CD4-positive, CD25-positive, alpha-beta regulatory T cell (primary cell): ENCODE measurements at regions not wholly inside any gene's neighbourhood (a gene's known extent, or its start where the extent isn't known, plus 50 kb on each side); places are given as distances from the start of the nearest gene placed in this dataset.

ENCODE experiments used
- ATAC-seq, 2 donors: fragments of 150-1000 bp; cut with Tn5 transposase; one replicate each; pipeline ENCODE4 v1.10.0; 2021; ENCODE audit warnings: low read depth in 2 of 2, moderate number of reproducible peaks in 2 of 2, moderate library complexity in 1 of 2
- DNase-seq, 3 donors: peaks; one replicate each; pipeline versions ENCODE4 v3.0.0 to v3.0.0-alpha.2; 2012 to 2022; ENCODE audit warnings: mixed read lengths in 1 of 3
- H3K27ac ChIP-seq: one replicate; pipeline ENCODE4 v1.7.0; 2013; ENCODE audit warnings: mild to moderate bottlenecking, low read length; ENCODE audit not compliant: insufficient read depth, poor library complexity, severe bottlenecking
- H3K27me3 ChIP-seq: one replicate; pipeline ENCODE4 v1.7.0; 2013; ENCODE audit warnings: low read length; ENCODE audit not compliant: control insufficient read depth, insufficient read depth
- H3K36me3 ChIP-seq: one replicate; pipeline ENCODE4 v1.7.0; 2013; ENCODE audit warnings: mild to moderate bottlenecking, low read length, moderate library complexity; ENCODE audit not compliant: control insufficient read depth, insufficient read depth
- H3K4me1 ChIP-seq: 2 replicates; pipeline ENCODE4 v1.7.0; 2013; ENCODE audit warnings: mild to moderate bottlenecking, low read length; ENCODE audit not compliant: insufficient read depth, control insufficient read depth, poor library complexity, severe bottlenecking
- H3K4me3 ChIP-seq: one replicate; pipeline ENCODE4 v1.7.0; 2013; ENCODE audit warnings: low read depth, mild to moderate bottlenecking, low read length, moderate library complexity
- H3K9me3 ChIP-seq, 2 experiments: 1 replicate in 1 of 2; 2 replicates in 1 of 2; pipeline ENCODE4 v1.7.0; 2013; ENCODE audit warnings: low read length in 2 of 2, mild to moderate bottlenecking in 1 of 2, moderate library complexity in 1 of 2; ENCODE audit not compliant: control insufficient read depth in 2 of 2
- H3K27ac Mint-ChIP-seq, 3 donors: one replicate each; pipeline ENCODE4 v1.8.0; 2020 to 2022; ENCODE audit warnings: mild to moderate bottlenecking in 3 of 3, mixed read lengths in 3 of 3, moderate library complexity in 2 of 3
- H3K27me3 Mint-ChIP-seq: one replicate; pipeline ENCODE4 v1.8.0; 2022; ENCODE audit warnings: mild to moderate bottlenecking, mixed read lengths
- H3K36me3 Mint-ChIP-seq: one replicate; pipeline ENCODE4 v1.8.0; 2020; ENCODE audit warnings: mixed read lengths
- H3K4me1 Mint-ChIP-seq, 4 donors: one replicate each; pipeline ENCODE4 v1.8.0; 2020 to 2022; ENCODE audit warnings: mixed read lengths in 4 of 4, mild to moderate bottlenecking in 1 of 4
- H3K4me3 Mint-ChIP-seq, 4 donors: one replicate each; pipeline ENCODE4 v1.8.0; 2020 to 2022; ENCODE audit warnings: mild to moderate bottlenecking in 4 of 4, mixed read lengths in 4 of 4, moderate library complexity in 3 of 4
- H3K9me3 Mint-ChIP-seq, 7 donors: one replicate each; pipeline ENCODE4 v1.8.0; 2020 to 2022; ENCODE audit warnings: mixed read lengths in 7 of 7, mild to moderate bottlenecking in 3 of 7, moderate library complexity in 2 of 7

DNA sequence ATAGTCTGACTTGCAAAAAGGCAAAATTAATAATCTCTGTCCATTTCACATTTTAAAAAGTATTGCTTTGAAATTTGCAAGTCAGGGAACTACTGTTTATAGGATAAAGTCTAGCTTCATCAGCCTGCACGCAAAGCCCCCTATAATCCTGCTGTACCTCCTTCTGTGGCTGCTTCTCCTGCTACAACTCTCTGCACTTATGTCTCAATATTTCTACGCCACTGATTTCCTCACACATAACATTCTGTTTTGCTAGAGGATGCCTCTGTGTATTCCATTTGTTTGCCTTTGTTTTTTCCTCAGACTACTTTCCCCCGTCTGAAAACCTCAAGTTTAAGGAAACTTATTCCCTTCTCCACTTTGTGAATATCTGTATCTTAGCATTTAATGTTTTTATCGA, 389.9 kb downstream of the RFC3 start:
- no peak overlapping the region for H3K4me3 Mint-ChIP-seq

DNA sequence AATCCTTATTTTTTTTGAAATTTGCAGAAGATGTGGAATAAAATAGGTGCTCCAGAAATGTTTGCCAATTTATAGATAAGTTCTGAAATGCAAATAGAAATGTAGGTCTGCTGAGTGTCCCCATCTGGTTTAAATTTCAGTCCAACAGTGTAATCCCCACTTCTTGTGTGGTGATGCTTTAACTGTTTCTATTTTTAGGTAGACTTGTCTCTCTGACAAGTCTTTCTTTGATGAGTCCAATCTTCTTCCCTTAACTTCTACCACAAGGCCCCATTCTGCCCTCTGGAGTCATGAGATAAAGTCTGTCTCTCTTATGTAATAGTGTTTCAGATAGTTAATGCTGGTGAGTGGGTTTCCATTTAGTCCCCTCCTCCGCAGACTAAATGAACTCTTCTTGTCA, 390.4 kb downstream of the RFC3 start:
- H3K36me3 Mint-ChIP-seq: no peaks in the 10 kb centered on the region
- DNase-seq: no peak
- H3K9me3 Mint-ChIP-seq: peaks cover 0 to 6% (median 0%) of the 10 kb centered on the region in 7 donors
- no peaks in the 10 kb centered on the region for H3K27me3 ChIP-seq
- H3K4me1 Mint-ChIP-seq: no peaks in the 10 kb centered on the region
- no peaks in the 10 kb centered on the region for H3K9me3 ChIP-seq
- H3K36me3 ChIP-seq: no peaks in the 10 kb centered on the region
- H3K27ac ChIP-seq: no peak overlapping the region
- no peaks in the 10 kb centered on the region for H3K27me3 Mint-ChIP-seq
- no peak overlapping the region for H3K4me3 ChIP-seq
- ATAC-seq: no peak
- H3K27ac Mint-ChIP-seq: no peak overlapping the region
- H3K4me3 Mint-ChIP-seq: no peak overlapping the region
- no peaks in the 10 kb centered on the region for H3K4me1 ChIP-seq

More for the DNA sequence above, 389.9 kb downstream of the RFC3 start:
- Histone ChIP-seq H3K4me3 (no peak overlapping the region), H3K36me3 (no peaks in the 10 kb centered on the region), H3K4me1 (no peaks in the 10 kb centered on the region), H3K27me3 (no peaks in the 10 kb centered on the region), H3K9me3 (no peaks in the 10 kb centered on the region), H3K27ac (no peak overlapping the region)
- DNase-seq (no peak), ATAC-seq (no peak)
- Mint-ChIP-seq H3K27ac (no peak overlapping the region), H3K36me3 (no peaks in the 10 kb centered on the region), H3K27me3 (no peaks in the 10 kb centered on the region), H3K9me3 (peaks cover 0 to 6% (median 0%) of the 10 kb centered on the region in 7 donors), H3K4me1 (no peaks in the 10 kb centered on the region)

DNA sequence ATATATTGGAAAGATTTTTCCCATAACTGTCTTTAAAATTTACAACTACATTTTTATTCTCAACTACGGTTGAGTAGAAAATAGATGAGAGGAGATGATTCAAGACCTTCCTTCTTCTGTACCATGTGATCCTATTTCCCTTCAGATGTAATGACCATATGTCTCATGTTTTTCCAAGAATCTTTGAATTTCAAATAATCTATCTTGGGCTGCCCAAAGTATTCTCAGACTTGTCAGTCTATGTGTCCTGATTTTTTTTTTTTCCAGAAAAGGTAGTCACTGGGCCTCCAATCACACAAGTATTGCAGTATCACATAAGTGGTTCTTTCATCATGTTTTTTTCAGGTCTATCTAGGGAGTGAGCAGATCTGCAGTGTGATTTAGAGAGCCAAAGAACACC, 392.4 kb downstream of the RFC3 start:
- H3K9me3 Mint-ChIP-seq: peaks cover 0 to 6% (median 0%) of the 10 kb centered on the region in 7 donors
- H3K27ac Mint-ChIP-seq: no peak overlapping the region
- no peak overlapping the region for H3K4me3 ChIP-seq
- no peaks in the 10 kb centered on the region for H3K4me1 ChIP-seq
- DNase-seq (no peak), ATAC-seq (no peak)
- H3K27me3 ChIP-seq: no peaks in the 10 kb centered on the region
- H3K27me3 Mint-ChIP-seq: no peaks in the 10 kb centered on the region
- H3K4me1 Mint-ChIP-seq: no peaks in the 10 kb centered on the region
- H3K27ac ChIP-seq: no peak overlapping the region
- no peaks in the 10 kb centered on the region for H3K9me3 ChIP-seq
- H3K4me3 Mint-ChIP-seq: no peak overlapping the region
- H3K36me3 ChIP-seq: no peaks in the 10 kb centered on the region
- H3K36me3 Mint-ChIP-seq: no peaks in the 10 kb centered on the region

DNA sequence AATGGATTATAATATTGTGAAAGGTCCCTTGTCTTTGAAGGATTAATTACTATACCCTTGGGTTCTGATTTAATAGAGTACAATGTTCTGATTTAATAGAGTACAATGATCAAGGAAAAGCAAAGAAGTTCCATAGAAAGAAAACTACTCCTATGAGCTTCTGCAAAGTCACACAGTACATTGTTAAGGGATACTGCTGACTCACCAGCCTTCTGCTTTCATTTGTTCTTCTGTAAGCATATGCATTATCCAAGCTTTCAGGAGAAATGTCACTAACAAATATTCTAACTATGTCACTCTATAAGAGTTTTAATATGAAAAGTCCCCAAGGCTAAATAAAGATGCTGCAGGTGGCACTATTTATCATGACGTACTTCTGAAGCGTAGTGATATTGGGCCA, 396.7 kb downstream of the RFC3 start:
- Histone ChIP-seq H3K4me3 (no peak overlapping the region), H3K9me3 (no peaks in the 10 kb centered on the region), H3K27me3 (no peaks in the 10 kb centered on the region), H3K4me1 (no peaks in the 10 kb centered on the region), H3K36me3 (no peaks in the 10 kb centered on the region), H3K27ac (no peak overlapping the region)
- DNase-seq (no peak), ATAC-seq (no peak)
- Mint-ChIP-seq H3K36me3 (no peaks in the 10 kb centered on the region), H3K9me3 (peaks cover 0 to 5% (median 0%) of the 10 kb centered on the region in 7 donors), H3K4me1 (no peaks in the 10 kb centered on the region), H3K27ac (no peak overlapping the region), H3K27me3 (no peaks in the 10 kb centered on the region), H3K4me3 (no peak overlapping the region)

DNA sequence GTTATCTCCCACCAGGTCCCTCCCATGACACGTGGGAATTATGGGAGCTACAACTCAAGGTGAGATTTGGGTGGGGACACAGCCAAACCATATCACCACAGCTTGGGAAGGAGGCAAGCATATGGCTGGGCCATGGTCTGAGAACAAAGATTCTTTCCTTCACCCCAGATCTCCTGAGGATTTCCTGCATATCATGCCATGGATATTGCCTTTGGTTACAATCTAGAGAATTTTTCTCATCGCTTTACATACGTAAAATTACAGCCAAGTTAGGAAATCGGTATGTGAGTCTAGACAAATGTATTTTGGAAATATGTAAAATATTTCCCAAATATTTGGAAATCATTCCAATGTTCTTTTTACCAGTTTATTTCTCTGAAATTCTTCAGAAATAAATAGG, 398.3 kb downstream of the RFC3 start:
- Histone ChIP-seq H3K27me3 (no peaks in the 10 kb centered on the region), H3K36me3 (no peaks in the 10 kb centered on the region), H3K4me1 (no peaks in the 10 kb centered on the region), H3K9me3 (no peaks in the 10 kb centered on the region), H3K27ac (no peak overlapping the region), H3K4me3 (no peak overlapping the region)
- ATAC-seq (no peak), DNase-seq (no peak)
- no peaks in the 10 kb centered on the region for H3K36me3 Mint-ChIP-seq
- H3K4me1 Mint-ChIP-seq: no peaks in the 10 kb centered on the region
- H3K27me3 Mint-ChIP-seq: no peaks in the 10 kb centered on the region
- no peak overlapping the region for H3K27ac Mint-ChIP-seq
- no peak overlapping the region for H3K4me3 Mint-ChIP-seq
- peaks cover 0 to 5% (median 0%) of the 10 kb centered on the region in 7 donors for H3K9me3 Mint-ChIP-seq

DNA sequence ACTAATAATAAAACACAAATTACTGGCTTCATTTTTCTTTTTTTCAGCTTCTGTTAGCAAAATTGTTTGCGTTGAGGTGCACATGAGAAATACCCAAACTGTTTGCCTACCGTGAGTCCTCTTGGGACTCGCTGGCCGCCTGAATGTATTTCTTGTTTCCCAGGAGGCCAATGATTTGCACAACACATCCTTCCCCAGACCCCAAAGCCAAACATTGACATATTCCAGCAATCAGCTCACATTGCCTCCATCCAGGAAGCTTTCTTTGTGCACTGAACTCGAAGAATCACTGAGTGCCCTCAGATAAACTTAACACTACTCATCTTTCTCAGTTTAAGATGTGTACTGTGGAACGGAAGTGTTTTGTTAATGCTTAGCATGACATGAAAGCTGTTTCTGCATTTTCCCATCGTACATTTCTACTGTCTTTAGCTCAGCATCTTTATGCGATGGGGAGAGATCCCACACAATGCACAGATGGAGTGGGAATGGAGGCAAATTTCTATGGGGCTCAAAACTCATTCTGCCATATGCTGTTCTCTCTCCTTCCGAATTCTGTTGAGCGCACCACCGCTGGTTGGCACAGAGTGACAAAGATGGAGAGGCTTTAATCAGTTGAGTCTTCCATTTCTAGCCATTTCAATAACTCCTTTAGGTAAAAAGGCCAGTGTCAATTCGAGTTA, 399.5 kb downstream of the RFC3 start:
- no peak overlapping the region for H3K4me3 ChIP-seq
- H3K27me3 Mint-ChIP-seq: no peaks in the 10 kb centered on the region
- H3K9me3 Mint-ChIP-seq: peaks cover 0 to 5% (median 0%) of the 10 kb centered on the region in 7 donors
- H3K4me3 Mint-ChIP-seq: no peak overlapping the region
- no peaks in the 10 kb centered on the region for H3K36me3 ChIP-seq
- H3K27ac Mint-ChIP-seq: no peak overlapping the region
- ATAC-seq: no peak
- no peaks in the 10 kb centered on the region for H3K4me1 ChIP-seq
- no peak for DNase-seq
- no peak overlapping the region for H3K27ac ChIP-seq
- no peaks in the 10 kb centered on the region for H3K36me3 Mint-ChIP-seq
- no peaks in the 10 kb centered on the region for H3K9me3 ChIP-seq
- no peaks in the 10 kb centered on the region for H3K4me1 Mint-ChIP-seq
- no peaks in the 10 kb centered on the region for H3K27me3 ChIP-seq

DNA sequence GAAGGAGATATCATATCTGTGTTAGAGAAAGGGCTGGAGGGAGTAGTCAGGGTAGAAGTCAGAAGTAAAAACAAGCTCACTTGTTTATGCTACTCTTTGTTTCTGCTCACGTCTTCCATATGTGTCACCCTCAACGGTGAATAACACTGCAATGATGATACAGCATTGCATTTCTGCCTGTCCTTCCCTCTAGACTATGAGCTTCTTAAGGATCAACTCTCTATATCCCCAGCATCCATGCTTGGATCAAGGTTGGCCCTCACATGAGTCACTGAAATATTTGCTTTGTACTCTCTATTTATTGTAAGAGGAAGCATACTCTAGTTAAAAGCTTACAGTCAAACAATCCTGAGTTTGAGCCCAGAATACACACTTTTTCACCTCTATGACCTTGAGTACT, 406.0 kb downstream of the RFC3 start:
- Histone ChIP-seq H3K4me3 (no peak overlapping the region), H3K36me3 (no peaks in the 10 kb centered on the region), H3K27me3 (no peaks in the 10 kb centered on the region), H3K27ac (no peak overlapping the region), H3K4me1 (no peaks in the 10 kb centered on the region), H3K9me3 (no peaks in the 10 kb centered on the region)
- Mint-ChIP-seq H3K9me3 (peaks cover 0 to 5% (median 3%) of the 10 kb centered on the region in 7 donors), H3K27me3 (no peaks in the 10 kb centered on the region), H3K4me1 (no peaks in the 10 kb centered on the region), H3K36me3 (no peaks in the 10 kb centered on the region), H3K27ac (no peak overlapping the region), H3K4me3 (no peak overlapping the region)
- ATAC-seq: no peak
- no peak for DNase-seq

DNA sequence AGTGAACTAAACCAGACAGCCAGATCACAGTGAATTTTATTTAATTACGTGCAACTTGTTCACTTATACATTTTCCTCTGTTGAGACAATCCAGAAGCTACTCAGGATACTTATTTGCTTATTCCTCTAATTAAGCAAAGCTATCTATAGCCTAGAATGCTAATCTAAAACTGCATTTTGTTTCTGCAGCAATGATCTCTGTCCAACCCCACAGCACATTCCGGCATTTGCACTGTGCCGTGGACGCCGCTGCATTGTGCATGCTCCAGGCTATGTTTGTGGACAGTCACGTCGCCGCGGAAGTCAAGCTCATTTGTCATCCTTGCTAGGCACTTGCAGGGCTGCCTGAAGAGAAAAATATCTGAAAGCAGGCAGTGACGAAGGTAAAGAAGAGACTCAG, 406.9 kb downstream of the RFC3 start:
- H3K9me3 ChIP-seq: no peaks in the 10 kb centered on the region
- Mint-ChIP-seq H3K27ac (no peak overlapping the region), H3K36me3 (no peaks in the 10 kb centered on the region), H3K9me3 (peaks cover 0 to 5% (median 3%) of the 10 kb centered on the region in 7 donors), H3K27me3 (no peaks in the 10 kb centered on the region), H3K4me1 (no peaks in the 10 kb centered on the region), H3K4me3 (no peak overlapping the region)
- no peak overlapping the region for H3K4me3 ChIP-seq
- ATAC-seq (no peak), DNase-seq (no peak)
- H3K36me3 ChIP-seq: no peaks in the 10 kb centered on the region
- no peaks in the 10 kb centered on the region for H3K4me1 ChIP-seq
- no peaks in the 10 kb centered on the region for H3K27me3 ChIP-seq
- H3K27ac ChIP-seq: no peak overlapping the region
